Mesenchymal stem cell (in vitro differentiated cells and primary cell): ENCODE measurements at regions not wholly inside any gene's neighbourhood (a gene's known extent, or its start where the extent isn't known, plus 50 kb on each side); places are given as distances from the start of the nearest gene placed in this dataset.

Experiments
- DNase-seq: peaks from one replicate; pipeline ENCODE4 v3.0.0-alpha.2; 2013
- H2AFZ ChIP-seq: one replicate; pipeline ENCODE4 v1.6.1; 2013; ENCODE audit warnings: low read depth, mild to moderate bottlenecking, control low read depth, inconsistent platforms, low read length, moderate library complexity
- H2AK5ac ChIP-seq: 2 replicates; pipeline ENCODE4 v1.6.1; 2013; ENCODE audit warnings: low read length, moderate library complexity, mild to moderate bottlenecking, inconsistent platforms; ENCODE audit not compliant: severe bottlenecking
- H2BK120ac ChIP-seq: one replicate; pipeline ENCODE4 v1.6.1; 2013; ENCODE audit warnings: low read depth, mild to moderate bottlenecking, inconsistent platforms, low read length, moderate library complexity
- H2BK12ac ChIP-seq, 2 experiments: one replicate each; pipeline ENCODE4 v1.6.1; 2013; ENCODE audit warnings: inconsistent platforms in 2 of 2, low read length in 2 of 2, mild to moderate bottlenecking in 2 of 2, moderate library complexity in 2 of 2, control low read depth in 1 of 2
- H2BK15ac ChIP-seq: one replicate; pipeline ENCODE4 v1.6.1; 2013; ENCODE audit warnings: mild to moderate bottlenecking, low read depth, inconsistent platforms; ENCODE audit not compliant: poor library complexity, severe bottlenecking
- H2BK5ac ChIP-seq: 2 replicates; pipeline ENCODE4 v1.6.1; 2013; ENCODE audit warnings: low read depth, mild to moderate bottlenecking, low read length, control low read depth, inconsistent platforms; ENCODE audit not compliant: poor library complexity, severe bottlenecking
- H3K14ac ChIP-seq, 2 experiments: one replicate each; pipeline ENCODE4 v1.6.1; 2013; ENCODE audit warnings: inconsistent platforms in 2 of 2, low read length in 2 of 2, control low read depth in 1 of 2, mild to moderate bottlenecking in 1 of 2, moderate library complexity in 1 of 2
- H3K18ac ChIP-seq, 2 experiments: one replicate each; pipeline ENCODE4 v1.6.1; 2013; ENCODE audit warnings: inconsistent platforms in 2 of 2, low read length in 2 of 2, control low read depth in 1 of 2, low read depth in 1 of 2, mild to moderate bottlenecking in 1 of 2
- H3K23ac ChIP-seq, 2 experiments: one replicate each; pipeline ENCODE4 v1.6.1; 2013; ENCODE audit warnings: inconsistent platforms in 2 of 2, low read length in 2 of 2, mild to moderate bottlenecking in 2 of 2, moderate library complexity in 2 of 2, control low read depth in 1 of 2
- H3K27ac ChIP-seq: 2 replicates; pipeline ENCODE4 v1.5.1; 2013; ENCODE audit warnings: mild to moderate bottlenecking, moderate library complexity, low read length, control low read depth, inconsistent platforms; ENCODE audit not compliant: poor library complexity, severe bottlenecking
- H3K27me3 ChIP-seq, 2 experiments: 2 replicates each; pipeline versions ENCODE4 v1.6.1 to v1.7.0; 2013; ENCODE audit warnings: low read length in 2 of 2, mild to moderate bottlenecking in 2 of 2, moderate library complexity in 2 of 2, control low read depth in 1 of 2, inconsistent platforms in 1 of 2; ENCODE audit not compliant: control insufficient read depth in 1 of 2, insufficient read depth in 1 of 2
- H3K36me3 ChIP-seq, 2 experiments: 2 replicates each; pipeline versions ENCODE4 v1.6.1 to v1.7.0; 2013; ENCODE audit warnings: low read length in 2 of 2, control low read depth in 1 of 2, inconsistent platforms in 1 of 2, low read depth in 1 of 2, mild to moderate bottlenecking in 1 of 2; ENCODE audit not compliant: insufficient read depth in 2 of 2, control insufficient read depth in 1 of 2
- H3K4ac ChIP-seq, 2 experiments: one replicate each; pipeline ENCODE4 v1.6.1; 2013; ENCODE audit warnings: inconsistent platforms in 2 of 2, low read length in 2 of 2, mild to moderate bottlenecking in 2 of 2, moderate library complexity in 2 of 2, control low read depth in 1 of 2, low read depth in 1 of 2
- H3K4me1 ChIP-seq: 2 replicates; pipeline ENCODE4 v1.6.1; 2013; ENCODE audit warnings: low read depth, low read length, control low read depth; ENCODE audit not compliant: control insufficient read depth, insufficient read depth
- H3K4me2 ChIP-seq: 2 replicates; pipeline ENCODE4 v1.6.1; 2013; ENCODE audit warnings: low read length, mild to moderate bottlenecking, inconsistent platforms; ENCODE audit not compliant: poor library complexity, severe bottlenecking
- H3K4me3 ChIP-seq, 2 experiments: 2 replicates each; pipeline versions ENCODE4 v1.5.1 to v1.7.0; 2013; ENCODE audit warnings: low read length in 2 of 2, mild to moderate bottlenecking in 2 of 2, control low read depth in 1 of 2, low read depth in 1 of 2; ENCODE audit not compliant: insufficient read depth in 1 of 2
- H3K79me1 ChIP-seq: replicated peaks from 2 replicates; pipeline ENCODE4 v1.6.1; 2013; ENCODE audit warnings: mild to moderate bottlenecking, control low read depth, low read length, inconsistent platforms; ENCODE audit not compliant: poor library complexity, severe bottlenecking
- H3K9ac ChIP-seq: 2 replicates; pipeline ENCODE4 v1.7.0; 2013; ENCODE audit warnings: mild to moderate bottlenecking, low read length, moderate library complexity
- H3K9me3 ChIP-seq: 2 replicates; pipeline ENCODE4 v1.7.0; 2013; ENCODE audit warnings: mild to moderate bottlenecking, low read length; ENCODE audit not compliant: control insufficient read depth
- H4K8ac ChIP-seq: one replicate; pipeline ENCODE4 v1.6.1; 2013; ENCODE audit warnings: inconsistent platforms, mild to moderate bottlenecking, low read length, moderate library complexity
- H4K91ac ChIP-seq: one replicate; pipeline ENCODE4 v1.6.1; 2013; ENCODE audit warnings: mild to moderate bottlenecking, low read length, inconsistent platforms
- WGBS: methylation state at CpG from one replicate; pipeline ENCODE4 v1.1.7; 2013; ENCODE audit warnings: mixed read lengths; 5-methylcytosine and 5-hydroxymethylcytosine counted together

GRCh38 chr1:193697776-193698175 is 511.4 kb upstream of the B3GALT2 start:
- no peak overlapping the region for H2BK15ac ChIP-seq
- peaks cover 2% of the 10 kb centered on the region for H3K4me1 ChIP-seq
- no peaks in the 10 kb centered on the region for H3K27me3 ChIP-seq
- H3K79me1 ChIP-seq = no peaks in the 10 kb centered on the region
- no peak overlapping the region for H2BK12ac ChIP-seq
- no peak overlapping the region for H4K8ac ChIP-seq
- no peak overlapping the region for H3K14ac ChIP-seq
- no peak overlapping the region for H3K23ac ChIP-seq
- no peak overlapping the region for H3K9ac ChIP-seq
- DNase-seq = no peak
- 93% methylated on average over 3 of the region's 3 CpGs for WGBS
- H4K91ac ChIP-seq = no peak overlapping the region
- no peak overlapping the region for H3K27ac ChIP-seq
- H3K4ac ChIP-seq = no peak overlapping the region
- no peak overlapping the region for H2BK5ac ChIP-seq
- H3K18ac ChIP-seq = no peak overlapping the region
- no peak overlapping the region for H3K4me3 ChIP-seq
- H3K9me3 ChIP-seq = no peaks in the 10 kb centered on the region
- no peak overlapping the region for H2BK120ac ChIP-seq
- H2AFZ ChIP-seq = no peak overlapping the region
- H3K36me3 ChIP-seq = no peaks in the 10 kb centered on the region
- no peak overlapping the region for H2AK5ac ChIP-seq
- no peak overlapping the region for H3K4me2 ChIP-seq

- Histone ChIP-seq H4K8ac (no peak overlapping the region), H3K9ac (no peak overlapping the region), H2BK120ac (no peak overlapping the region), H3K27ac (no peak overlapping the region), H2AK5ac (no peak overlapping the region), H3K4me2 (no peak overlapping the region), H3K36me3 (no peaks in the 10 kb centered on the region), H2BK15ac (no peak overlapping the region), H4K91ac (no peak overlapping the region), H3K18ac (no peak overlapping the region), H3K14ac (no peak overlapping the region), H3K79me1 (no peaks in the 10 kb centered on the region), H3K27me3 (no peaks in the 10 kb centered on the region), H3K4ac (no peak overlapping the region), H3K4me3 (no peak overlapping the region), H3K4me1 (peaks cover 2% of the 10 kb centered on the region), H2BK12ac (no peak overlapping the region), H2AFZ (no peak overlapping the region), H2BK5ac (no peak overlapping the region), H3K23ac (no peak overlapping the region), H3K9me3 (no peaks in the 10 kb centered on the region)
- no peak for DNase-seq
- WGBS = 100% methylated on average over 1 of the region's 2 CpGs
Measured at GRCh38 chr1:193697115-193697762, 510.8 kb upstream of the B3GALT2 start.

DNA sequence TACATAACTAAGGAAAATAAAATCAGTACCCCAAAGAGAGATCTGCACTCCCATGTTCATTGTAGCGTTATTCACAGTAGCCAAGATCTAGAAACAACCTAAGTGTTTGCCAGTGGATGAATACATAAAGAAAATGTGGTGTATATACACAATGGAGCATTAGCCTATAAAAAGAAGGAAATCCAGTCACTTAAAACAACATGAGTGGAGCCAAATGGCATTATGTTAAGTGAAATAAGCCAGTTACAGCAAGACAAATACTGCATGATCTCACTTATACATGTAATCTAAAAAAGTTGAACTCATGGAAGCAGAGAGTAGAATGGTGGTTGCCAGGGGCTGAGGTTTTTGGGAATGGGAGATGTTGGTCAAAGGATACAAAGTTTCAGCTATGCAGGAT is 508.3 kb upstream of the B3GALT2 start:
- Histone ChIP-seq H3K4me1 (no peaks in the 10 kb centered on the region), H3K14ac (no peak overlapping the region), H4K8ac (no peak overlapping the region), H2AK5ac (no peak overlapping the region), H2BK120ac (no peak overlapping the region), H3K23ac (no peak overlapping the region), H2BK15ac (no peak overlapping the region), H2BK5ac (no peak overlapping the region), H2AFZ (no peak overlapping the region), H3K79me1 (no peaks in the 10 kb centered on the region), H3K9ac (no peak overlapping the region), H3K4ac (no peak overlapping the region), H3K27me3 (no peaks in the 10 kb centered on the region), H3K36me3 (no peaks in the 10 kb centered on the region), H3K27ac (no peak overlapping the region), H3K18ac (no peak overlapping the region), H3K4me2 (no peak overlapping the region), H2BK12ac (no peak overlapping the region), H4K91ac (no peak overlapping the region), H3K9me3 (no peaks in the 10 kb centered on the region), H3K4me3 (no peak overlapping the region)
- no peak for DNase-seq
- no CpG with 5 or more reads among the region's 1 CpG for WGBS

DNA sequence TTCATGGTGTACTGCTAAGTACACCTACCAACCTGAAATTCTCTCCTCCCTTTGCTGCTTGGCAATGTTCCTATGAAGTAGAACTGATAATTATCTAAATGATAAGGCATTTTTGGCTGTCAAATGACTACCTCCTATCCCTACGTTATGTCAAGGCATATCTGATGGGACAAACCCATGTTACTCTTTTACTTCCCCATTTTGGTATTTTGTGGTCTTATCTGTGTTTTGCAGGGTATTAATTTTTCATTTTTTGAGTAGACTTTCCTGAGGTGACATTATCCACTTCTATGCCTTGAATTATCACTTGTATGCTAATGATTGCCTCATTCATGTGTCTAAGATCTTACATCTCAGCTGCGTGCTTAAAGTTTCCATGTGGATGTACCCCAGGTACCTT is 499.6 kb upstream of the B3GALT2 start:
- Histone ChIP-seq H2BK12ac (no peak overlapping the region), H4K91ac (no peak overlapping the region), H3K23ac (no peak overlapping the region), H3K18ac (no peak overlapping the region), H3K9me3 (no peaks in the 10 kb centered on the region), H3K4me1 (no peaks in the 10 kb centered on the region), H3K79me1 (no peaks in the 10 kb centered on the region), H2BK5ac (no peak overlapping the region), H3K36me3 (no peaks in the 10 kb centered on the region), H2BK15ac (no peak overlapping the region), H3K4me3 (no peak overlapping the region), H3K27me3 (no peaks in the 10 kb centered on the region), H2BK120ac (no peak overlapping the region), H2AFZ (no peak overlapping the region), H2AK5ac (no peak overlapping the region), H3K14ac (no peak overlapping the region), H4K8ac (no peak overlapping the region), H3K4ac (no peak overlapping the region), H3K9ac (no peak overlapping the region), H3K4me2 (no peak overlapping the region), H3K27ac (no peak overlapping the region)
- no peak for DNase-seq
- WGBS = 100% methylated on average over 1 of the region's 2 CpGs
